ENCODE measurements at regions not wholly inside any gene's neighbourhood (a gene's known extent, or its start where the extent isn't known, plus 50 kb on each side); places are given as distances from the start of the nearest gene placed in this dataset.

DNA sequence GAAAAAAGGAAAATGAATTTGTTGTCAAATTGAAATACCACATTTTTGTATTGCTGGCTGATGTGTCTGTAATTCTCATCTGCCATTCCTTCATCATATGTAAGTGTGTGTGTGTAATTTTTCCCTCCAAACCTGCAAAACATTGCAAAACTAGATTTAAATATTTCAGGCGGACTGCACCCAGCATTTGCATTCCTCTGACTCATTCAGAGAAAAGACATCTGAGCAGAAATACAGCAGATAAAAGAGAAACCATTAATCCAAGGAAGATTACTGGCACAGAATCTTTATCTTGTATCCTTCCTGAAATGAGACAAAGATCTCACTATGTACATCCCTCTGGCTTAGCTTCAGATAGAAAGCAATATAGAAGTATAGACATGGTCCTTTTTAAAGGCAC lies 275.3 kb downstream of the TMEM38B start:
- Histone ChIP-seq H3K36me3 (ENCODE audit: low read depth) (no peaks in the 10 kb centered on the region), H3K4me3 (ENCODE audit: severe bottlenecking) (no peak overlapping the region), H3K27ac (ENCODE audit: poor library complexity, severe bottlenecking) (no peak overlapping the region), H3K9me3 (ENCODE audit: severe bottlenecking) (no peaks in the 10 kb centered on the region), H3K4me1 (ENCODE audit: insufficient read depth, poor library complexity, severe bottlenecking) (no peaks in the 10 kb centered on the region), H3K27me3 (ENCODE audit: insufficient read depth, poor library complexity, severe bottlenecking) (peaks cover 3% of the 10 kb centered on the region)
- no peak for TF ChIP-seq CTCF (IDR thresholded peaks at IDR 0.05; ENCODE audit: poor library complexity, severe bottlenecking)
- no peak; the same call in 2 of the 3 replicates for ATAC-seq (ENCODE audit: low read depth)
- no peak for DNase-seq (ENCODE audit: low spot score)

DNA sequence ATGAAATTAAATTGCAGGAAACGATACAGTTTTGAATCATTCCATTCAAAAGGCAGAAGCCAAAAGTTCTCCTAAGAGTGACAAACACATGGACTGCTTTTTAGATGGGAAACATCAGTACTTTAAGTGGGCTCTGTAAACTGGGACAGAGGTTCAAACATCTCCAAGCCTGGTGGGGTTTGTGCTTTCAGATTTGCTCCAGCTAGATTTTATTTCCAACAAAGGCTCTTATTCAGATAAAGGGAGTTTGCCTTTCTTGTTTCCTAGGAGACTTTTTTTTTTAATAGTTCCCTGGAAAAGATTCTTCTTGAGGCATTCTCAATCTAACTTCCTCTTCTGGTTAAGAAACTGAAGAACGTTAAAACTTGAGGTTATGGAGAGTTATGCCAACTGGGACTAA lies 277.6 kb downstream of the TMEM38B start:
- H3K4me3 ChIP-seq (ENCODE audit: severe bottlenecking) = no peak overlapping the region
- TF ChIP-seq CTCF (IDR thresholded peaks at IDR 0.05; ENCODE audit: poor library complexity, severe bottlenecking) = no peak
- peaks cover 3% of the 10 kb centered on the region for H3K27me3 ChIP-seq (ENCODE audit: insufficient read depth, poor library complexity, severe bottlenecking)
- no peak for ATAC-seq (ENCODE audit: low read depth)
- H3K4me1 ChIP-seq (ENCODE audit: insufficient read depth, poor library complexity, severe bottlenecking) = no peaks in the 10 kb centered on the region
- no peaks in the 10 kb centered on the region for H3K9me3 ChIP-seq (ENCODE audit: severe bottlenecking)
- no peak overlapping the region for H3K27ac ChIP-seq (ENCODE audit: poor library complexity, severe bottlenecking)
- no peak for DNase-seq (ENCODE audit: low spot score)
- no peaks in the 10 kb centered on the region for H3K36me3 ChIP-seq (ENCODE audit: low read depth)

DNA sequence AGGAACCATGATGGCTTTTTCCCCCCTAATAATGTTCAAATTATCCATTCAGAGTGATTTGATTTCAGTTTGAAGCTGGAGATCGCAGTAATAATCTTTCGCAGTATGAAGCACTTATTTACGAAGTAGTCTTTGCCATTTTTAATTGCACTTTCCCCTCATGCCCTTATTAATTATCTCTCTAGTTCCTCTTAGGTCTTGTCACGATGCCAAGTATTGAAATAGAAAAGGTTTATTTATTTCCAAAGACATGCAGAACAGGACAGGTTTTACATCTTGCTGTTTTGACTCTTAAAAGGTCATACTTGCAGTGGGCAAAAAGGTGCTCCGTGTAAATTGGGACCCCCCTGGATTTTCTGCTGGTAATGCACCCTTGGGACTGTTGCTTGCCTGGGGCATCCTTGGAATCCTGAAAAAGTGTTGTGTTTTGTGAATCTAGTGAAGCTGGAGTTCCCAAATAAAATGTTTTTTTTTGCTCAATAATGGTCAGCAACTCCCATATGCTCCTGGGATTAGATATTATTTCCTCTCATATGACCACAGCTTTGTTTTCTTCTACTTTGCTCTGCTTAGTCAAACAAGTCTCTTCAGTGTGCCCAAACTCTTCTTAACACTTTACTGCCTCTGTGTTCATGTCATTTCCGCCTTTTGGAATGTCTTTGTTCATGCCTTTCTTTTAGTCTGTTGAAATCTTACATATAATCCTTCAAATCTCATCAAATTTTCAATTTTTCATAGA lies 278.3 kb downstream of the TMEM38B start:
- DNase-seq (ENCODE audit: low spot score) = no peak
- H3K27ac ChIP-seq (ENCODE audit: poor library complexity, severe bottlenecking) = no peak overlapping the region
- no peak for ATAC-seq (ENCODE audit: low read depth)
- H3K4me3 ChIP-seq (ENCODE audit: severe bottlenecking) = no peak overlapping the region
- no peaks in the 10 kb centered on the region for H3K36me3 ChIP-seq (ENCODE audit: low read depth)
- TF ChIP-seq CTCF (IDR thresholded peaks at IDR 0.05; ENCODE audit: poor library complexity, severe bottlenecking) = no peak
- no peaks in the 10 kb centered on the region for H3K9me3 ChIP-seq (ENCODE audit: severe bottlenecking)
- H3K4me1 ChIP-seq (ENCODE audit: insufficient read depth, poor library complexity, severe bottlenecking) = no peaks in the 10 kb centered on the region
- H3K27me3 ChIP-seq (ENCODE audit: insufficient read depth, poor library complexity, severe bottlenecking) = peaks cover 3% of the 10 kb centered on the region

GRCh38 chr9:105973951-105974351 lies 279.6 kb downstream of the TMEM38B start:
- H3K27ac ChIP-seq (ENCODE audit: poor library complexity, severe bottlenecking) = no peak overlapping the region
- no peaks in the 10 kb centered on the region for H3K4me1 ChIP-seq (ENCODE audit: insufficient read depth, poor library complexity, severe bottlenecking)
- H3K27me3 ChIP-seq (ENCODE audit: insufficient read depth, poor library complexity, severe bottlenecking) = no peaks in the 10 kb centered on the region
- no peaks in the 10 kb centered on the region for H3K36me3 ChIP-seq (ENCODE audit: low read depth)
- TF ChIP-seq CTCF (IDR thresholded peaks at IDR 0.05; ENCODE audit: poor library complexity, severe bottlenecking) = no peak
- no peak overlapping the region for H3K4me3 ChIP-seq (ENCODE audit: severe bottlenecking)
- no peaks in the 10 kb centered on the region for H3K9me3 ChIP-seq (ENCODE audit: severe bottlenecking)
- DNase-seq (ENCODE audit: low spot score) (no peak), ATAC-seq (ENCODE audit: low read depth) (no peak)

DNA sequence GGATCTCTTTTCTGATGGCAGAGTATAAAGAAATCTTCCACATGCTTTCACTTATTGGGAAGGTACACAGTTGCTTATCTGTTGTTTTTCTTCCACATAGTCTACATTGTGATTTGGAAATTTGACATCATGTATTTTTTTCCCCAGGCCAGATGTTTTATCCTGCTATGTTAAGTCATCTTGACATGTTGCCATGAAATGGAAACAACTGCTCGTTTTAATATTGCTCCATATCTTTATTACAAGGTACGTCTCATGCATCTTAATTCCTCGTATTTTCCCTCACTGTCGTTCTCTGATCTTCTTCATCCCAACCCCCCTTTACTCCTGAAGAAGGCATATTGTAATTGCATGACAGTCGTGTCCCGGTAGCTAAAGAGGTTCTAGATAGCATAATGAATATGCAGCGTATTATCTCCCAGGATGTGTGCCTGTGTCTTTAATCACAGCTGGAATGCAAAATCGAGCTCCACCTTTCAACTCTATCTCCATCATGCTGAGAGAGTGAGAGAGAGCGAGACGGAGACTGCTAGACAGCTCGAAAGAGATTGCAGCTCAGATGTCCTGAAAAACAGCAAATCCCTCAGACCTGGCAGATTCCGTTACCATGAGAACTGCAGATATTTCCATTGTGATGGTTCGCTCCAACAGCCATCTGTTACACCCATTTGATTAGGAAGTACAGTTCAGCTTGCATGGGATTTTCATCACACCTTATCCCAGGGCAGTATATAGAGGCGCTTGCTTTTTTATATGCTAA lies 281.7 kb downstream of the TMEM38B start:
- no peak for TF ChIP-seq CTCF (IDR thresholded peaks at IDR 0.05; ENCODE audit: poor library complexity, severe bottlenecking)
- DNase-seq (ENCODE audit: low spot score) (no peak), ATAC-seq (ENCODE audit: low read depth) (no peak)
- H3K27ac ChIP-seq (ENCODE audit: poor library complexity, severe bottlenecking) = no peak overlapping the region
- no peaks in the 10 kb centered on the region for H3K4me1 ChIP-seq (ENCODE audit: insufficient read depth, poor library complexity, severe bottlenecking)
- H3K4me3 ChIP-seq (ENCODE audit: severe bottlenecking) = no peak overlapping the region
- H3K36me3 ChIP-seq (ENCODE audit: low read depth) = no peaks in the 10 kb centered on the region
- no peaks in the 10 kb centered on the region for H3K27me3 ChIP-seq (ENCODE audit: insufficient read depth, poor library complexity, severe bottlenecking)
- no peaks in the 10 kb centered on the region for H3K9me3 ChIP-seq (ENCODE audit: severe bottlenecking)

Data from RWPE2 (cell line).